Esophagus muscularis mucosa (tissue), 4 donors: ENCODE measurements at regions not wholly inside any gene's neighbourhood (a gene's known extent, or its start where the extent isn't known, plus 50 kb on each side); places are given as distances from the start of the nearest gene placed in this dataset.

Experiments used
- CTCF ChIP-seq, 3 experiments: fragments of 200-600 bp in 2 of 3; fragments of 450-650 bp in 1 of 3; sonication (generic) in 2 of 3; IDR thresholded peaks; one replicate each; pipeline ENCODE4 v1.5.1; 2017 to 2019; ENCODE audit warnings: antibody characterized with exemption in 3 of 3, mild to moderate bottlenecking in 2 of 3, moderate library complexity in 1 of 3
- EP300 ChIP-seq: sonication (generic); formaldehyde crosslinking; IDR thresholded peaks from one replicate; pipeline ENCODE4 v1.6.1; 2017; ENCODE audit warnings: antibody characterized with exemption
- POLR2A ChIP-seq: fragments of 450-650 bp; IDR thresholded peaks from one replicate; pipeline ENCODE4 v1.6.1; 2017; ENCODE audit warnings: antibody characterized with exemption, moderate library complexity, mild to moderate bottlenecking, low read depth
- POLR2AphosphoS5 ChIP-seq, 2 donors: sonication (generic); formaldehyde crosslinking; IDR thresholded peaks; one replicate each; pipeline ENCODE4 v1.6.1; 2017; ENCODE audit warnings: antibody characterized with exemption in 2 of 2

- no peak for TF ChIP-seq CTCF (IDR thresholded peaks at IDR 0.05)
- no peak for TF ChIP-seq POLR2AphosphoS5 (IDR thresholded peaks at IDR 0.05)
- TF ChIP-seq EP300 = no peak
- no peak for TF ChIP-seq POLR2A
Measured at GRCh38 chr1:125087247-125087646, 3902.5 kb downstream of the SRGAP2C start.
